ENCODE measurements at regions not wholly inside any gene's neighbourhood (a gene's known extent, or its start where the extent isn't known, plus 50 kb on each side); places are given as distances from the start of the nearest gene placed in this dataset.

DNA sequence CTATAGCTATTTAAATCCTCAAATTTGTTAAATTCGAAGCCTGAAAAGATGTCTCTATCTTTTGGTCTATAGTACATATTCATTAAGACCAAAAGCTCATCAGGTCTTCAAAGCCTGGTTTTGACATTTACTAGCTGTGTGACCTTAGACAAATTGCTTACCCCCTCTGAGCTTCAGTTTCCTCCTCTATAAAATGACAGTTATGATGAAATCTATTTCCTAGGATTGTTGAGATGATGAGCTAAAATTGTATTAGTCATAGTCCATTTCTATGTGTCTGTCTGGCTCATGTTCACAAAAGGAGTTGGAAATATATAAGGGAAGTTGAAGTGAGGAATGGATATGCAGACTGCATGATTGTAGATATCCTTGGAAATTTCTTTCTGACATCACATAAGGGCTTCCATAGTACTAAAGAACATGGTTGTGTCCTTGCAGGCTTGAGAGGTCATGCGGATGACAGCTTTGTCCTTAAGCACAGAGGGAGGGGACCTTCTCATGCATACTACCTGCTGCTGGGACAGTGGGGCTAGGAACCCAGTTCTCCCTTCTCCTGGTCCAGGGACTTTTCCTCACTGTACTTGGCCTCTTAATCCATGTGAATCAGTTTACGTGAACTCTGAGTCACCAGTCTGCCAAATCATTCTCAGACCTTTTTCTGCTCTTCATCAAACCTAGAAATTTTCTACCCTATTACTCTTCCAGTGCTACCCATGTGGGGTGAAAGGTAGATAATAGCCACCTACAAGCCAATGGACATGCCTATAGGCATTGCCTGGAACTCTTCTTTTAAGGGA lies 487.5 kb upstream of the SALL1 start:
- Histone ChIP-seq H3K27me3 (ENCODE audit: control insufficient read depth, insufficient read depth, low read length) (no peaks in the 10 kb centered on the region), H3K9ac (ENCODE audit: low read length) (no peak overlapping the region), H3K4me1 (ENCODE audit: control insufficient read depth, insufficient read depth, low read length) (no peaks in the 10 kb centered on the region), H3K9me3 (ENCODE audit: control insufficient read depth, low read length) (no peaks in the 10 kb centered on the region), H3K4me3 (ENCODE audit: low read length) (no peak overlapping the region), H3K36me3 (ENCODE audit: control insufficient read depth, insufficient read depth, low read length) (no peaks in the 10 kb centered on the region)

DNA sequence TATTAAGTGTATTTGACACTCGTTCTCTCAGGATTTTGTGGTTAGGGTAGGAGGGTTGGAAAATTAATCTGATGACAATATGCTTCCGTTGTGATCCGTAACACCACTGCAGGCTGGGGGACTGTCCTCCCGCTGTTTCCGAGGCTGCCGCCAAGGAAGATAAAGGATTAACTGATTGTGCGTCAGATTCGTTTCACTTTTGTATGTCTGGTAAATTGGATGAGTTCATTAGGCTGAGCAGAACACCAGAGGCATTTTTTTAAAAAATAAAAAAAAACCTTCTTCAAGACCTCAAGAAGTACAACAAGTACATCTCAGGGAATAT lies 486.7 kb upstream of the SALL1 start:
- H3K36me3 ChIP-seq (ENCODE audit: control insufficient read depth, insufficient read depth, low read length) = no peaks in the 10 kb centered on the region
- H3K4me1 ChIP-seq (ENCODE audit: control insufficient read depth, insufficient read depth, low read length) = no peaks in the 10 kb centered on the region
- H3K9me3 ChIP-seq (ENCODE audit: control insufficient read depth, low read length) = no peaks in the 10 kb centered on the region
- no peak overlapping the region for H3K9ac ChIP-seq (ENCODE audit: low read length)
- H3K4me3 ChIP-seq (ENCODE audit: low read length) = no peak overlapping the region
- H3K27me3 ChIP-seq (ENCODE audit: control insufficient read depth, insufficient read depth, low read length) = no peaks in the 10 kb centered on the region

DNA sequence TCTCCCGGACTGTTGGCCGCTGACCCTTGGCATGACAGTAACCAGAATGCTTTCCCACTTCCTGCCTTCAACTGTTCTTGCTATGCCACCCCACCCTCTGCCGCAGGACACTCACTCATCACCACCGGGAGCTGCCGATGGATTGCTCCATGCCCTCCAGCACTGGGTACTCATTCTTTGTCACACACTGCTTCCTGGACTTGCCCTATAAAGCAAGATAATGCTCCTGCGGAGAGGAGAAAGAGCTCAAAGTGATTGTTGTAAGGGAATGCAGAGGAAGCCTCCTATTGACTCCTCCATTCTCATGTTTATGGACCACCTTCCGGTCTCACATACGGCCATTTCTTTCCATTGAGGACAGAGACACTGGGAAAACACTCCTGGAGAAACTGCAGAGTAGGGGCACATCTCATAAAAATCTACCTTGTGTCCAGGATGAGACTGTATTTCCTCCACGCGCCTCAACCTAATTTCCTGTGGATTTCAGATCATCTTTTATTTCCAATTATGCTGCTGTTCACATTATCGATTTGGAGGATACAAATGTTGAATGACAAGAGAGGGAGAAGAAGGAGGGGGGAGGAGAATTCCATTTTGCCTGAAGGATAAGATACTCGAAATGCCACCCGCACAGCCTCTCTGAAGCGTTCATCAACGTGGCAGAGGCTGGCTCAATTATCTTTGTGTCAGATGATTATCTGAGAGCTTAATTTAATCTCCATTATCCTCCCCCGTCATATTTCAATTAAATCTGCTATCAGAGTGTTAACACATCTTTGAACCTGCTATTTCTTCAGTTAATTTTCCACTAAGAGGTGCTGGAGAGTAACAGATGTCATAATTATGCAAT lies 486.1 kb upstream of the SALL1 start:
- no peaks in the 10 kb centered on the region for H3K27me3 ChIP-seq (ENCODE audit: control insufficient read depth, insufficient read depth, low read length)
- no peaks in the 10 kb centered on the region for H3K9me3 ChIP-seq (ENCODE audit: control insufficient read depth, low read length)
- H3K4me3 ChIP-seq (ENCODE audit: low read length) = no peak overlapping the region
- H3K36me3 ChIP-seq (ENCODE audit: control insufficient read depth, insufficient read depth, low read length) = no peaks in the 10 kb centered on the region
- no peaks in the 10 kb centered on the region for H3K4me1 ChIP-seq (ENCODE audit: control insufficient read depth, insufficient read depth, low read length)
- no peak overlapping the region for H3K9ac ChIP-seq (ENCODE audit: low read length)

DNA sequence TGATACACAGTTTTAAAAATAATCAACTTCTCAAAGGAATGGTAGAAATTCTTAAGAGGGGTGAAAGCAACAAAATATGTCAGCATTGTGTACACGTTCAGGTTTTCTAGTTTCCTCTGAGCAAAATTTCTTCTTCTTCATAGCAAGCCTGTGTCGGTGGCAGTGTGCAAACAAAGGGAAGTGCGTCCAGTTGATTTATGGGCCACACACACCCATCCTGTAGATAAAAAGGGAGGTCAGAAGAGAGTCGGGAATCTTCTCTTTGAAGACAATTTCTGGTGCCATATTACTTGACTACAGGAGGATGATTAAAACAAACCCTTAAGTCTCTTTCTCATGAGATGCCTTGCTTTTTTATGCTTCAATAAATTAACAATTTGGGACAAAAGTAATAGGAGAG lies 484.1 kb upstream of the SALL1 start:
- no peaks in the 10 kb centered on the region for H3K4me1 ChIP-seq (ENCODE audit: control insufficient read depth, insufficient read depth, low read length)
- H3K27me3 ChIP-seq (ENCODE audit: control insufficient read depth, insufficient read depth, low read length) = no peaks in the 10 kb centered on the region
- no peaks in the 10 kb centered on the region for H3K36me3 ChIP-seq (ENCODE audit: control insufficient read depth, insufficient read depth, low read length)
- H3K9me3 ChIP-seq (ENCODE audit: control insufficient read depth, low read length) = no peaks in the 10 kb centered on the region
- H3K4me3 ChIP-seq (ENCODE audit: low read length) = no peak overlapping the region
- no peak overlapping the region for H3K9ac ChIP-seq (ENCODE audit: low read length)

DNA sequence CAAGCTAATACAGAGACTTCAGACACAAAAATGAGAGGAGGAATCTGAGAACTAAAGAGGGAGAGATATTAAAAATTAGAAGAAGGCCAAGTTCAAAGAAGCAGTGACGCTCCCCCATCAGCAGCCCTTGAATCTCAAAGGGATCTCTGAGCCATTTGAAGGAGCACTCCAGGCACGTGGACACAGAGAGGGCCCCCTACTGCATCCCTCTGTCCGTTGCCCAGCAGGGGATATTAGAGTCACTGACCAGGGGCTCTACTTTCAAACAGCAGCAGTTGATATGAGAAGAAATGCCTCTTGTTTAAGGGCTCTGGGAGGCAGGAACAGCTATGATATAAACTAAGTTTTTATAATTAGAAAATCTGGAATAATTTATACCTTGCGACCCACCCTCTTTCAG lies 479.0 kb upstream of the SALL1 start:
- Histone ChIP-seq H3K4me1 (ENCODE audit: control insufficient read depth, insufficient read depth, low read length) (no peaks in the 10 kb centered on the region), H3K27me3 (ENCODE audit: control insufficient read depth, insufficient read depth, low read length) (no peaks in the 10 kb centered on the region), H3K9ac (ENCODE audit: low read length) (no peak overlapping the region), H3K4me3 (ENCODE audit: low read length) (no peak overlapping the region), H3K36me3 (ENCODE audit: control insufficient read depth, insufficient read depth, low read length) (no peaks in the 10 kb centered on the region), H3K9me3 (ENCODE audit: control insufficient read depth, low read length) (no peaks in the 10 kb centered on the region)

DNA sequence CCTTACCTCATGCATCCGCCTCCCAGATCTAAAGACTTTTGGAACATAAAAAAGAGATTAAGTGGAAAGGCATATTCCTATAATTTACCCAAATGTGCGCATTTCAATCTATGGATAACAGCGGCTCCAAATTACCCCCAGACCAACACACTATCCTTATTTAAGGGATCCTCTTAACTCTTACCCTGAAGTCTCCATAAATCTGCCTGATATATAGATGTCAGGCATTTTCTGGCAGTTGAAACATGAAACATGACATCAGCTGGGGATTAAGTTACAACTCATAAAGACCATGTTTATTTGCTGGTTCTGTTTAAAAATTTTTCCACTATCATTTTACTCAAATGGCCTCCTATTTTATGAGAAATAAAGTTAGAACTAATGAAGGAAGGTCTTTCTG lies 478.5 kb upstream of the SALL1 start:
- H3K4me3 ChIP-seq (ENCODE audit: low read length) = no peak overlapping the region
- no peak overlapping the region for H3K9ac ChIP-seq (ENCODE audit: low read length)
- no peaks in the 10 kb centered on the region for H3K36me3 ChIP-seq (ENCODE audit: control insufficient read depth, insufficient read depth, low read length)
- H3K9me3 ChIP-seq (ENCODE audit: control insufficient read depth, low read length) = no peaks in the 10 kb centered on the region
- no peaks in the 10 kb centered on the region for H3K4me1 ChIP-seq (ENCODE audit: control insufficient read depth, insufficient read depth, low read length)
- H3K27me3 ChIP-seq (ENCODE audit: control insufficient read depth, insufficient read depth, low read length) = no peaks in the 10 kb centered on the region

DNA sequence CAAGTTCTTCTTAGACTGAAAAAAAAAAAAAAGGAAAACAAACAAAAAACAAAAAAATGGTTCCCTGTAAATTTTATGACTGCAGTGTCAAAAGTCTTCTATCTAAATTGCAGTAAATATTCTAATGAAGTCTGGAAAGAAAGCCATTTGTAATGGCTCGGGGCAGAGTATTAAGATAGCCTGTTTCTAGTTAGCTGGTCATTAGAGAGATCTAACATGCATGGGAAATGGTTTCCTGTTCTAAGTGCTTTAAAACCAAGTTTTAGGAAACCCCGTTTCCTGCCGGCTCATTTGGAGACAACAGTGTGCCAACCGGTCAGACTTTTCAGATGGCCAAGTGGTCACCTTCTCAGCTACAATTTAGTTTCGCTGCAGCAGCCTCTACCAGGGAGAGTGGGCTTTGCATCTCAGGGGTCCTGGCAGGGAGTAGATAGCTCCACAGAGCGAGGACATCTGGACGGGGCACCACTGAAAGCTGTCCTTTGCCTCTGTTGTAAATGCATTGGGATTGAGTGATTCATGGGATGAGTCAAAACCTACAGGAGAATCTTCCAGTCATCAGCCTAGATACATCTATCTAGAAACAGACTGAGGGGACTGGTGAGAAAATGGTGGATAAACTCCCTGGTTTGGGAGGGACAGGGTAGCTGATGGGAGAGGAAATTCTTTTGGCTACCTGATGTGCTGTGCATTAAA lies 473.2 kb upstream of the SALL1 start:
- no peak overlapping the region for H3K9ac ChIP-seq (ENCODE audit: low read length)
- H3K36me3 ChIP-seq (ENCODE audit: control insufficient read depth, insufficient read depth, low read length) = no peaks in the 10 kb centered on the region
- no peak overlapping the region for H3K4me3 ChIP-seq (ENCODE audit: low read length)
- no peaks in the 10 kb centered on the region for H3K27me3 ChIP-seq (ENCODE audit: control insufficient read depth, insufficient read depth, low read length)
- no peaks in the 10 kb centered on the region for H3K9me3 ChIP-seq (ENCODE audit: control insufficient read depth, low read length)
- no peaks in the 10 kb centered on the region for H3K4me1 ChIP-seq (ENCODE audit: control insufficient read depth, insufficient read depth, low read length)

DNA sequence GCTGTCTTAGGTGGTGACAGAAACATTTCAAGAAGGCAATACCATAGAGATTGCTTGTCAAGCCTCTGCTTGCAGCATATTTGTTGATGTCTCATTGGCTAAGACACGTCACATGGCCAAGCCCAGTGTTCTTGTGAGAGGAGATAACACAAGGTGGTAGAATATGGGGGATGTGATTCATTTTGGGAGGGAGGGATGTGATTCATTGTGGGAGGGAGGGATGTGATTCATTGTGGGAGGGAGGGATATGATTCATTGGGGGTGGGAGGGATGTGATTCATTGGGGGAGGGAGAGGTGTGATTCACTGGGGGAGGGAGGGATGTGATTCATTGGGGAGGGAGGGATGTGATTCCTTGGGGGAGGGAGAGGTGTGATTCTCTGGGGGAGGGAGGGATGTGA lies 470.5 kb upstream of the SALL1 start:
- H3K4me3 ChIP-seq (ENCODE audit: low read length) = no peak overlapping the region
- H3K27me3 ChIP-seq (ENCODE audit: control insufficient read depth, insufficient read depth, low read length) = no peaks in the 10 kb centered on the region
- no peak overlapping the region for H3K9ac ChIP-seq (ENCODE audit: low read length)
- H3K36me3 ChIP-seq (ENCODE audit: control insufficient read depth, insufficient read depth, low read length) = no peaks in the 10 kb centered on the region
- no peaks in the 10 kb centered on the region for H3K9me3 ChIP-seq (ENCODE audit: control insufficient read depth, low read length)
- no peaks in the 10 kb centered on the region for H3K4me1 ChIP-seq (ENCODE audit: control insufficient read depth, insufficient read depth, low read length)

DNA sequence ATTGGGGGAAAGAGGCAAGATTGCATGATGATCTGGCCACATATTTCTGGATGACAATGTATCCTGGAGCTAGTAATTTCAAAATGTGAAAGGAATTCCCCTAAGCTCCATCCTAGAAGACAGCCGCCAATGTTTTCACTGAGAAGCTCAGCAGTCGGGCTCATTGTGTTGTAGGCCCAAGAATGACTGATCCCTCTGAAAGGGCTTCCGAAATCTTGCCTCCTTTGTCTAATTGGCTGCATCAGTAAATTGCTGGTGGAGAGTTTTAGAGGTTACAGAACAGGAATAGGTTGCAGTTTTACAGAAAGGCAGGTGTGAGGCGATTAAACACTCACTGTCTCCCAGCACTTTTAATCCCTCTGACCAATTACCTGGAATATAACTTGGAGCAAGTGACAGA lies 464.1 kb upstream of the SALL1 start:
- H3K36me3 ChIP-seq (ENCODE audit: control insufficient read depth, insufficient read depth, low read length) = no peaks in the 10 kb centered on the region
- no peak overlapping the region for H3K9ac ChIP-seq (ENCODE audit: low read length)
- no peaks in the 10 kb centered on the region for H3K27me3 ChIP-seq (ENCODE audit: control insufficient read depth, insufficient read depth, low read length)
- H3K4me3 ChIP-seq (ENCODE audit: low read length) = no peak overlapping the region
- no peaks in the 10 kb centered on the region for H3K4me1 ChIP-seq (ENCODE audit: control insufficient read depth, insufficient read depth, low read length)
- H3K9me3 ChIP-seq (ENCODE audit: control insufficient read depth, low read length) = no peaks in the 10 kb centered on the region

DNA sequence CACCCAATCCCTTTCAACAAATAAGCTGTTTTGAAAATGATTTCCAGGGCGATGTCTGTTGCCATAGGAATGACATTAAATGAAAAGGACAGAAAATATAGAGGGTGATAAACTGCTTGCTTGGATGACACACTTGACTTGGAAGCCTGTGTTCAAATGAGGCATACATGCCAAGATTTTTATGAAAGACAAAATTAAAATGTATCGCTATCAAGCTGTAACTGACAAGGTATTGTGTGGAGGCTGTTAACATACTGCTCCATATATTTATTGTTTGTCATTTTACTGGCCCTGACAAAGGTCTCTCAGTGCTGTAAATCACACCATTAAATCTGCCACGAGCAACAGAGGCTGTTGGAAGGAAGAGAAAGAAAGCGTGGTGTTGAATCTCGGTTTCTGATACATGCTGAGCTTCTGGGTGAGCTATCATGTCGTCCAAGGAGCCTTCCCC lies 456.2 kb upstream of the SALL1 start:
- Histone ChIP-seq H3K4me3 (ENCODE audit: low read length) (no peak overlapping the region), H3K27me3 (ENCODE audit: control insufficient read depth, insufficient read depth, low read length) (no peaks in the 10 kb centered on the region), H3K36me3 (ENCODE audit: control insufficient read depth, insufficient read depth, low read length) (no peaks in the 10 kb centered on the region), H3K9me3 (ENCODE audit: control insufficient read depth, low read length) (no peaks in the 10 kb centered on the region), H3K9ac (ENCODE audit: low read length) (no peak overlapping the region), H3K4me1 (ENCODE audit: control insufficient read depth, insufficient read depth, low read length) (no peaks in the 10 kb centered on the region)

DNA sequence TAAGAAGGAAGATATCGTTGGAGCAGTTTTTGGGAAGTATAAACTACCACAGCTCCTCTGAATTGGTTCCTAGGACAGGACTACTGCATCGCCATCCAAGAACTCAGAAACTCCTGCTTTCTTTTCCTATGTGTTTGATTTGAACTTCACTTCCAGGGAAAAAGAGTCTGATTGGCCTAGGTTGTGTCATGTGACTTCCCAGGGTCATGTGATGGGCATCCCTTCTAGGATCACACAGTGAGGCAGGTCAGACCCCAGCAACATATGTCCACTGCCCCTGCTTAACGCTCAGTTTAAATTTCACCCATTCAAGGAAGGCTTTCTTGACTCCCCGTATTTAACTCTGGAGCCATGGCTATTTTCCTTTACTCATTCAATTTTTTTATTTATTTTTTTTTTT lies 445.2 kb upstream of the SALL1 start:
- Histone ChIP-seq H3K27me3 (ENCODE audit: control insufficient read depth, insufficient read depth, low read length) (no peaks in the 10 kb centered on the region), H3K36me3 (ENCODE audit: control insufficient read depth, insufficient read depth, low read length) (no peaks in the 10 kb centered on the region), H3K9me3 (ENCODE audit: control insufficient read depth, low read length) (no peaks in the 10 kb centered on the region), H3K4me3 (ENCODE audit: low read length) (no peak overlapping the region), H3K4me1 (ENCODE audit: control insufficient read depth, insufficient read depth, low read length) (no peaks in the 10 kb centered on the region), H3K9ac (ENCODE audit: low read length) (no peak overlapping the region)

Data from mucosa of stomach (tissue), 1 donor.